Renal pelvis (tissue), 1 donor: ENCODE measurements at regions not wholly inside any gene's neighbourhood (a gene's known extent, or its start where the extent isn't known, plus 50 kb on each side); places are given as distances from the start of the nearest gene placed in this dataset.

Source experiments
- DNase-seq: peaks from one replicate; pipeline ENCODE4 v3.0.0-alpha.2; 2013

- no peak for DNase-seq
Measured at GRCh38 chr2:111711270-111711669, 172.7 kb downstream of the ANAPC1 start.

- no peak for DNase-seq
Measured at GRCh38 chr2:111712361-111712760, 171.6 kb downstream of the ANAPC1 start.

- no peak for DNase-seq
Measured at GRCh38 chr2:111712940-111713515, 171.0 kb downstream of the ANAPC1 start.

GRCh38 chr2:111715987-111716904 lies 167.7 kb downstream of the ANAPC1 start:
- no peak for DNase-seq

- no peak for DNase-seq
Measured at GRCh38 chr2:111716905-111717775, 166.9 kb downstream of the ANAPC1 start.
